ENCODE measurements at regions not wholly inside any gene's neighbourhood (a gene's known extent, or its start where the extent isn't known, plus 50 kb on each side); places are given as distances from the start of the nearest gene placed in this dataset.
"Not testable (repeated sequence)": the region's sequence is repeated elsewhere in the genome, so short reads cannot be mapped to it uniquely, and the experiment has no call there.

- not testable (repeated sequence) for TF ChIP-seq POLR2A, CTCF (IDR thresholded peaks at IDR 0.05)
Measured at GRCh38 chr14:106798166-106798565, 1271.8 kb downstream of the TMEM121 start.

Data from body of pancreas (tissue), 4 donors.